Fibroblast of lung (primary cell): ENCODE measurements at regions not wholly inside any gene's neighbourhood (a gene's known extent, or its start where the extent isn't known, plus 50 kb on each side); places are given as distances from the start of the nearest gene placed in this dataset.

Source experiments
- DNase-seq, 2 donors: peaks; one replicate each; pipeline versions ENCODE4 v3.0.0 to v3.0.0-alpha.2; 2010; ENCODE audit warnings: low read depth in 2 of 2
- H2AFZ ChIP-seq: 2 replicates; pipeline ENCODE4 v1.5.1; 2012; ENCODE audit warnings: low read length, control low read depth, inconsistent platforms
- H3K27ac ChIP-seq: 2 replicates; pipeline ENCODE4 v1.5.1; 2011; ENCODE audit warnings: low read length, control low read depth; ENCODE audit not compliant: insufficient read depth
- H3K27me3 ChIP-seq: 2 replicates; pipeline ENCODE4 v1.5.1; 2011; ENCODE audit warnings: mild to moderate bottlenecking, low read length; ENCODE audit not compliant: control insufficient read depth, insufficient read depth
- H3K36me3 ChIP-seq: 2 replicates; pipeline ENCODE4 v1.5.1; 2011; ENCODE audit warnings: low read length; ENCODE audit not compliant: control insufficient read depth, insufficient read depth
- H3K4me1 ChIP-seq: 2 replicates; pipeline ENCODE4 v1.5.1; 2011; ENCODE audit warnings: low read length; ENCODE audit not compliant: control insufficient read depth, insufficient read depth; ENCODE audit errors: extremely low read depth
- H3K4me2 ChIP-seq: 2 replicates; pipeline ENCODE4 v1.5.1; 2011; ENCODE audit warnings: low read length, control low read depth; ENCODE audit not compliant: insufficient read depth; ENCODE audit errors: extremely low read depth
- H3K4me3 ChIP-seq, 4 experiments: fragments of 200-600 bp in 1 of 4; sonication (generic) in 1 of 4; replicated peaks in 1 of 4; 2 replicates each; pipeline ENCODE4 v1.5.1; 2011 to 2016; ENCODE audit warnings: low read length in 4 of 4, low read depth in 3 of 4, mild to moderate bottlenecking in 3 of 4, control low read depth in 2 of 4, inconsistent platforms in 1 of 4, mixed read lengths in 1 of 4; ENCODE audit not compliant: insufficient read depth in 1 of 4; ENCODE audit errors: control extremely low read depth in 1 of 4
- H3K79me2 ChIP-seq: 2 replicates; pipeline ENCODE4 v1.5.1; 2012; ENCODE audit warnings: mild to moderate bottlenecking, low read length, inconsistent platforms; ENCODE audit not compliant: control insufficient read depth, insufficient read depth
- H3K9ac ChIP-seq: 2 replicates; pipeline ENCODE4 v1.5.1; 2011; ENCODE audit warnings: mild to moderate bottlenecking, low read length, control low read depth; ENCODE audit not compliant: insufficient read depth
- H3K9me3 ChIP-seq: 2 replicates; pipeline ENCODE4 v1.5.1; 2012; ENCODE audit warnings: low read depth, low read length; ENCODE audit not compliant: control insufficient read depth, insufficient read depth
- H4K20me1 ChIP-seq: 2 replicates; pipeline ENCODE4 v1.5.1; 2011; ENCODE audit warnings: low read length; ENCODE audit not compliant: control insufficient read depth, insufficient read depth; ENCODE audit errors: extremely low read depth
- EZH2 ChIP-seq: IDR thresholded peaks from 2 replicates; pipeline ENCODE4 v1.5.1; 2012; ENCODE audit warnings: low read length, control low read depth, mild to moderate bottlenecking; ENCODE audit errors: missing control alignments
- TF ChIP-seq, protein P1 (sequence below), 2 donors: IDR thresholded peaks in 1 of 2; conservative IDR thresholded peaks in 1 of 2; 1 replicate in 1 of 2; 2 replicates in 1 of 2; pipeline ENCODE4 v1.5.1; 2011 to 2012; ENCODE audit warnings: low read length in 2 of 2, control low read depth in 1 of 2, inconsistent platforms in 1 of 2, low read depth in 1 of 2, mild to moderate bottlenecking in 1 of 2

DNA sequence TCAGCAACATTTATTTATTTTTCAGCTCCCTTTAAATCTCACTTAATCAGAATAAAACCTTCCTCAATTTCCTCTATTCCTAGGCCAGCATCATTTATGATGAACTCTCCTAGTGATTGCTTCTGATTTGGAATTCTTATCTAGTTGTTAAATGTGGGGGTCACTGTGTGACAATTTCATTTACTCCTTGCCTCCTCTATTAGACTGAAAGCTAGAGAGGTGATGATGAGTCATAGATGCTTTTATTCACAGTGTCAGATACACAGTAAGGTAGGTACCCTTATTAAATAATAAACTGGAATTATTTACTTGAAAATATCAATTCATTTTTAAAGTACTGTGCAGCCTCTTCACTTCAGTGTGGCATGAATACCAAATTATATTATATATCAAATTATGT lies 960.6 kb downstream of the MAT2B start:
- no peak for DNase-seq
- no peaks in the 10 kb centered on the region for H3K9me3 ChIP-seq
- H3K9ac ChIP-seq, result no peak overlapping the region
- H3K4me3 ChIP-seq, result no peak overlapping the region
- no peaks in the 10 kb centered on the region for H3K36me3 ChIP-seq
- no peak overlapping the region for H3K4me2 ChIP-seq
- no peak overlapping the region for H2AFZ ChIP-seq
- TF ChIP-seq, protein P1, sequence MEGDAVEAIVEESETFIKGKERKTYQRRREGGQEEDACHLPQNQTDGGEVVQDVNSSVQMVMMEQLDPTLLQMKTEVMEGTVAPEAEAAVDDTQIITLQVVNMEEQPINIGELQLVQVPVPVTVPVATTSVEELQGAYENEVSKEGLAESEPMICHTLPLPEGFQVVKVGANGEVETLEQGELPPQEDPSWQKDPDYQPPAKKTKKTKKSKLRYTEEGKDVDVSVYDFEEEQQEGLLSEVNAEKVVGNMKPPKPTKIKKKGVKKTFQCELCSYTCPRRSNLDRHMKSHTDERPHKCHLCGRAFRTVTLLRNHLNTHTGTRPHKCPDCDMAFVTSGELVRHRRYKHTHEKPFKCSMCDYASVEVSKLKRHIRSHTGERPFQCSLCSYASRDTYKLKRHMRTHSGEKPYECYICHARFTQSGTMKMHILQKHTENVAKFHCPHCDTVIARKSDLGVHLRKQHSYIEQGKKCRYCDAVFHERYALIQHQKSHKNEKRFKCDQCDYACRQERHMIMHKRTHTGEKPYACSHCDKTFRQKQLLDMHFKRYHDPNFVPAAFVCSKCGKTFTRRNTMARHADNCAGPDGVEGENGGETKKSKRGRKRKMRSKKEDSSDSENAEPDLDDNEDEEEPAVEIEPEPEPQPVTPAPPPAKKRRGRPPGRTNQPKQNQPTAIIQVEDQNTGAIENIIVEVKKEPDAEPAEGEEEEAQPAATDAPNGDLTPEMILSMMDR (conservative IDR thresholded peaks at IDR 0.05 in 1 of 2, IDR thresholded peaks at IDR 0.05 in 1 of 2; ENCODE audit: low read depth in 1 of 2, low read length in 2 of 2), result no peak
- TF ChIP-seq EZH2, result no peak
- H3K27me3 ChIP-seq, result no peaks in the 10 kb centered on the region
- no peaks in the 10 kb centered on the region for H3K79me2 ChIP-seq
- H3K4me1 ChIP-seq, result no peaks in the 10 kb centered on the region
- H4K20me1 ChIP-seq, result no peaks in the 10 kb centered on the region
- H3K27ac ChIP-seq, result no peak overlapping the region

DNA sequence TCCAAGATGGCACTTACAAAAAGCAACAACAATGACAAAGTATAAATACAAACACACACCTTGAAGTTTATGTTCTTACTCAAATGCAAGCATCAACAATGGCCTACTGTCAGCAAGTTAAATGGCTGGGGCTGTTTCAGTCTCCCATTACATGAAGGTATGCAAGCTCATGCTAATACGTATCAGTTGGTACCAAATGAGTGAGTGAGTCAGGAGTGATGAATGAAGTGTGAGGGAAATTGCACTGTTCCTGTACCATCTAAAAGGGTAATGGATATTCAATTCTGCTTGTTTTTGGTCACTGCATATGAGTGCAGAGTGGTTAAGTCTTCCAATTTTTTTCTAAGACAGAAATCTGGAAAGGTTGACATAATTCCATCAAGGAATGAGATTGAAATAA lies 964.9 kb downstream of the MAT2B start:
- H3K9me3 ChIP-seq, result no peaks in the 10 kb centered on the region
- H3K27me3 ChIP-seq, result no peaks in the 10 kb centered on the region
- H3K36me3 ChIP-seq, result no peaks in the 10 kb centered on the region
- no peak overlapping the region for H3K27ac ChIP-seq
- no peaks in the 10 kb centered on the region for H3K4me1 ChIP-seq
- DNase-seq, result peak in 1 of 2 donors; percentile 10
- no peak overlapping the region for H3K9ac ChIP-seq
- TF ChIP-seq, protein P1 (conservative IDR thresholded peaks at IDR 0.05 in 1 of 2, IDR thresholded peaks at IDR 0.05 in 1 of 2; ENCODE audit: low read depth in 1 of 2, low read length in 2 of 2), result no peak
- TF ChIP-seq EZH2, result no peak
- no peak overlapping the region for H3K4me3 ChIP-seq
- no peaks in the 10 kb centered on the region for H4K20me1 ChIP-seq
- H2AFZ ChIP-seq, result no peak overlapping the region
- H3K4me2 ChIP-seq, result no peak overlapping the region
- no peaks in the 10 kb centered on the region for H3K79me2 ChIP-seq

DNA sequence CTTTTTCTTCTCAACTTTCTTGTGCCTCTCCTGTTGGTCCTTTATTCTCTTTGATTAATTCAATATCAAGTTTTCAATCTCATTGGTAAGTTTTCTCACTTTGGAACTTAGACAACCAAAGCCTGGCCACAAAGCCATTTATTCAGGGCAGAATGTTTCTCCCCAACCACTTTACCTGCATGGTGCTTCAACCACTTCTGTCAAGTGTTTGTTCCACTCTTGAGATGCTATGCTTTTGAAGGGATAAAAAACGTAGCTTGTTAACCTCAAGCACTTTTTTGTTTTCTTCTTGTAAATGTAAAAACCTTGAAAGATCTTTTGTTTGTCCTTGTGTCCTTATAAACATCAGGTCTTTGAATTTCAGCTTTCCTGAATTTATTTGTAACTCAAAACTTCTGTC lies 966.7 kb downstream of the MAT2B start:
- DNase-seq, result no peak
- Histone ChIP-seq H3K9me3 (no peaks in the 10 kb centered on the region), H3K79me2 (no peaks in the 10 kb centered on the region), H3K4me2 (no peak overlapping the region), H4K20me1 (no peaks in the 10 kb centered on the region), H2AFZ (no peak overlapping the region), H3K4me3 (no peak overlapping the region), H3K27ac (no peak overlapping the region), H3K36me3 (no peaks in the 10 kb centered on the region), H3K9ac (no peak overlapping the region), H3K27me3 (no peaks in the 10 kb centered on the region), H3K4me1 (no peaks in the 10 kb centered on the region)
- TF ChIP-seq, protein P1 (conservative IDR thresholded peaks at IDR 0.05 in 1 of 2, IDR thresholded peaks at IDR 0.05 in 1 of 2; ENCODE audit: low read depth in 1 of 2, low read length in 2 of 2), result no peak
- no peak for TF ChIP-seq EZH2
